ENCODE measurements at regions not wholly inside any gene's neighbourhood (a gene's known extent, or its start where the extent isn't known, plus 50 kb on each side); places are given as distances from the start of the nearest gene placed in this dataset.
"Not testable (repeated sequence)": the region's sequence is repeated elsewhere in the genome, so short reads cannot be mapped to it uniquely, and the experiment has no call there.

DNA sequence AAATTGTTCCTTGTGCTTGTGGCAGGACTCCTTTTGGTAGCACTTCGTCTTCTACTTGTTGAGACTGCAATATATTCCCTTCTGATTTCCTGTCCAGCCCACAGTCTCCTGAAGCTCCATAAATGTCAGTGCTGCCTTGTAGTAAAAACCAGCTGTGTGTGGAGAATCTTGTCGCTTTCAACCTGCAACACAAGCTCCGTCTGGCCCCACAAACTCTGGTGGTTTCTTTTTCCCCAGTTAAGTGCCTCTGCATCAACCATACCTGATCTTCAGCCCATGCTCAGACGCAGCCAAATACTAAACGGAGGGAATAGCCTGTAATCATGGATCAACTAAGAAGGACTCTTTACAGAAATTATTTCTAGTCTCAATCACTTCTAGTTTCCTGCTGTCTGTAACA is 1133.3 kb upstream of the ADGRB3 start:
- Histone ChIP-seq H3K4me1 (ENCODE audit: control insufficient read depth, insufficient read depth, low read length) (no peaks in the 10 kb centered on the region), H3K4me3 (ENCODE audit: low read length in 2 of 2) (no peak overlapping the region), H3K9ac (ENCODE audit: low read length in 2 of 2) (no peak overlapping the region), H3K27ac (ENCODE audit: low read length) (no peak overlapping the region), H3K36me3 (ENCODE audit: control insufficient read depth in 2 of 2, insufficient read depth in 2 of 2, low read length in 2 of 2) (no peaks in the 10 kb centered on the region), H3K27me3 (ENCODE audit: control insufficient read depth in 1 of 2, insufficient read depth in 2 of 2, low read length in 2 of 2) (no peaks in the 10 kb centered on the region), H3K9me3 (ENCODE audit: control insufficient read depth in 2 of 2, low read length in 2 of 2) (no peaks in the 10 kb centered on the region)

DNA sequence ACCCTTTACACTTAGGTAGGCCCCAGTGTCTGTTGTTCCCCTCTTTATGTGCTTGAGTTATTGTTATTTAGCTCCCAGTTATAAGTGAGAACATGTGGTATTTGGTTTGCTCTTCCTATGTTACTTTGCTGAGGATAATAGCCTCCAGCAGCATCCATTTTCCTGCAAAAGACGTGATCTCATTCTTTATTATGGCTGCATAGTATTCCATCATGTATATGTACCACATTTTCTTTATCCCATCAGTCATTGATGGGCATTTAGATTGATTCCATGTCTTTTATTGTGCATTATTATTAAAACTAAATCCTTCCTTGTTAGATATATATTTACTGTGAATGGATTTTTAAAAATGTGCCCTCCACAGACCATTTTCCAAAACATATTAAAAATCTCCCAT is 1137.3 kb upstream of the ADGRB3 start:
- no peak overlapping the region for H3K27ac ChIP-seq (ENCODE audit: low read length)
- no peaks in the 10 kb centered on the region for H3K27me3 ChIP-seq (ENCODE audit: control insufficient read depth in 1 of 2, insufficient read depth in 2 of 2, low read length in 2 of 2)
- no peaks in the 10 kb centered on the region for H3K9me3 ChIP-seq (ENCODE audit: control insufficient read depth in 2 of 2, low read length in 2 of 2)
- H3K9ac ChIP-seq (ENCODE audit: low read length in 2 of 2): no peak overlapping the region
- no peaks in the 10 kb centered on the region for H3K4me1 ChIP-seq (ENCODE audit: control insufficient read depth, insufficient read depth, low read length)
- no peak overlapping the region for H3K4me3 ChIP-seq (ENCODE audit: low read length in 2 of 2)
- H3K36me3 ChIP-seq (ENCODE audit: control insufficient read depth in 2 of 2, insufficient read depth in 2 of 2, low read length in 2 of 2): no peaks in the 10 kb centered on the region

- Histone ChIP-seq H3K4me1 (ENCODE audit: control insufficient read depth, insufficient read depth, low read length) (no peaks in the 10 kb centered on the region), H3K9me3 (ENCODE audit: control insufficient read depth in 2 of 2, low read length in 2 of 2) (no peaks in the 10 kb centered on the region), H3K36me3 (ENCODE audit: control insufficient read depth in 2 of 2, insufficient read depth in 2 of 2, low read length in 2 of 2) (no peaks in the 10 kb centered on the region), H3K27me3 (ENCODE audit: control insufficient read depth in 1 of 2, insufficient read depth in 2 of 2, low read length in 2 of 2) (no peaks in the 10 kb centered on the region), H3K9ac (ENCODE audit: low read length in 2 of 2) (no peak overlapping the region), H3K4me3 (ENCODE audit: low read length in 2 of 2) (no peak overlapping the region), H3K27ac (ENCODE audit: low read length) (no peak overlapping the region)
These were observed 1138.9 kb upstream of the ADGRB3 start for GRCh38 chr6:67496191-67496590.

DNA sequence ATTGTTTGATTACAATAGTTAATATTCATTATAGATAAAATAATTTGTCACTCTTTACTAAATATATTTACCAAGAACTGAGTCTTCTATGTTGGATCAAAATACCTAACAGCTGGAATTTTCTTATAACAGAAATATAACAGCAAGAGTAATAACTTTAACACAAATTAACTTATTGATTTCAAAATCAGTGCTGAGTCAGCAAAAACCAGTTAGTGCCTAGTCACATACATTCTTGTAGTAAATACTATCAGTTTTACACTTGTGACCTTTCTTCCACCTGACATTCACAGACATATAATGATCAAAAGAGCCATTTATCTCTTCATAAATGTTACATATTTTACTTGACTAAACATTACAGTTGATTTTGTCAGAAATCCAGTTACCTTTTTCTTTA is 1141.4 kb upstream of the ADGRB3 start:
- H3K9me3 ChIP-seq (ENCODE audit: control insufficient read depth in 2 of 2, low read length in 2 of 2): no peaks in the 10 kb centered on the region
- no peaks in the 10 kb centered on the region for H3K27me3 ChIP-seq (ENCODE audit: control insufficient read depth in 1 of 2, insufficient read depth in 2 of 2, low read length in 2 of 2)
- no peaks in the 10 kb centered on the region for H3K4me1 ChIP-seq (ENCODE audit: control insufficient read depth, insufficient read depth, low read length)
- no peak overlapping the region for H3K9ac ChIP-seq (ENCODE audit: low read length in 2 of 2)
- no peak overlapping the region for H3K4me3 ChIP-seq (ENCODE audit: low read length in 2 of 2)
- H3K27ac ChIP-seq (ENCODE audit: low read length): no peak overlapping the region
- no peaks in the 10 kb centered on the region for H3K36me3 ChIP-seq (ENCODE audit: control insufficient read depth in 2 of 2, insufficient read depth in 2 of 2, low read length in 2 of 2)

DNA sequence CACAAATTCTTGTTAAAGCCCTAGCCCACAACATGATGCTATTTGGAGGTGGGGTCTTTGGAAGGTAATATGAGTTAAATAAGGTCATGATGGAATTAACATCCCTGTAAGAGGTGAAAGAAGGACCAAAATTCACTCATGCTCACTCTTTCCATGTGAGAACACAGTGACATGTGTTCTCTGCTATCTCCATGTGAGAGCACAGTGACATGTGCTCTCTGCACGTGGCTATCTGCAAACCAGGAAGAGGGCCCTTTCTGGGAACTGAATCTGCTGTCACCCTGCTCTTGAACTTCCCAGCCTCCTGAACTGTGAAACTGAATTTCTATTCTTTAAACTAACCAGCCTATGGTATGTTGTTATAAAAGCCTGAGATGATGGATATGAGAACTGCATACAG is 1159.4 kb upstream of the ADGRB3 start:
- no peaks in the 10 kb centered on the region for H3K4me1 ChIP-seq (ENCODE audit: control insufficient read depth, insufficient read depth, low read length)
- H3K36me3 ChIP-seq (ENCODE audit: control insufficient read depth in 2 of 2, insufficient read depth in 2 of 2, low read length in 2 of 2): no peaks in the 10 kb centered on the region
- no peak overlapping the region for H3K27ac ChIP-seq (ENCODE audit: low read length)
- H3K9me3 ChIP-seq (ENCODE audit: control insufficient read depth in 2 of 2, low read length in 2 of 2): no peaks in the 10 kb centered on the region
- H3K9ac ChIP-seq (ENCODE audit: low read length in 2 of 2): no peak overlapping the region
- no peaks in the 10 kb centered on the region for H3K27me3 ChIP-seq (ENCODE audit: control insufficient read depth in 1 of 2, insufficient read depth in 2 of 2, low read length in 2 of 2)
- no peak overlapping the region for H3K4me3 ChIP-seq (ENCODE audit: low read length in 2 of 2)

- H3K4me1 ChIP-seq (ENCODE audit: control insufficient read depth, insufficient read depth, low read length): no peaks in the 10 kb centered on the region
- H3K27me3 ChIP-seq (ENCODE audit: control insufficient read depth in 1 of 2, insufficient read depth in 2 of 2, low read length in 2 of 2): no peaks in the 10 kb centered on the region
- no peak overlapping the region for H3K9ac ChIP-seq (ENCODE audit: low read length in 2 of 2)
- no peaks in the 10 kb centered on the region for H3K9me3 ChIP-seq (ENCODE audit: control insufficient read depth in 2 of 2, low read length in 2 of 2)
- H3K36me3 ChIP-seq (ENCODE audit: control insufficient read depth in 2 of 2, insufficient read depth in 2 of 2, low read length in 2 of 2): no peaks in the 10 kb centered on the region
- H3K27ac ChIP-seq (ENCODE audit: low read length): no peak overlapping the region
- H3K4me3 ChIP-seq (ENCODE audit: low read length in 2 of 2): no peak overlapping the region
These were observed 1167.7 kb upstream of the ADGRB3 start for GRCh38 chr6:67467341-67467740.

DNA sequence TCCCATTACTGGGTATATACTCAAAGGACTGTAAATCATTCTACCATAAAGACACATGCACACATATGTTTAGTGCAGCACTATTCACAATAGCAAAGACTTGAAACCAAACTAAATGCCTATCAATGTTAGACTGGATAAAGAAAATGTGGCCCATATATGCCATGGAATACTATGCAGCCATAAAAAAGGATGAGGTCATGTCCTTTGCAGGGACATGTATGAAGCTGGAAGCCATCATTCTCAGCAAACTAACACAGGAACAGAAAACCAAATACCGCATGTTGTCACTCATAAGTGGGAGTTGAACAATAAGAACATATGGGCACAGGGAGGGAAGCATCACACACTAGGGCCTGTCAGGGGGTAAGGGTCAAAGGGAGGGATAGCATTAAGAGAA is 1172.4 kb upstream of the ADGRB3 start:
- H3K27ac ChIP-seq (ENCODE audit: low read length); H3K36me3 ChIP-seq (ENCODE audit: control insufficient read depth in 2 of 2, insufficient read depth in 2 of 2, low read length in 2 of 2); H3K27me3 ChIP-seq (ENCODE audit: control insufficient read depth in 1 of 2, insufficient read depth in 2 of 2, low read length in 2 of 2); H3K4me1 ChIP-seq (ENCODE audit: control insufficient read depth, insufficient read depth, low read length); H3K9me3 ChIP-seq (ENCODE audit: control insufficient read depth in 2 of 2, low read length in 2 of 2); H3K9ac ChIP-seq (ENCODE audit: low read length in 2 of 2); H3K4me3 ChIP-seq (ENCODE audit: low read length in 2 of 2): not testable (repeated sequence)

GRCh38 chr6:67459556-67459955 is 1175.5 kb upstream of the ADGRB3 start:
- Histone ChIP-seq H3K4me1 (ENCODE audit: control insufficient read depth, insufficient read depth, low read length) (no peaks in the 10 kb centered on the region), H3K9me3 (ENCODE audit: control insufficient read depth in 2 of 2, low read length in 2 of 2) (peaks cover 3 to 5% of the 10 kb centered on the region in 2 donors), H3K27ac (ENCODE audit: low read length) (no peak overlapping the region), H3K9ac (ENCODE audit: low read length in 2 of 2) (no peak overlapping the region), H3K27me3 (ENCODE audit: control insufficient read depth in 1 of 2, insufficient read depth in 2 of 2, low read length in 2 of 2) (no peaks in the 10 kb centered on the region), H3K4me3 (ENCODE audit: low read length in 2 of 2) (no peak overlapping the region), H3K36me3 (ENCODE audit: control insufficient read depth in 2 of 2, insufficient read depth in 2 of 2, low read length in 2 of 2) (no peaks in the 10 kb centered on the region)

- no peaks in the 10 kb centered on the region for H3K4me1 ChIP-seq (ENCODE audit: control insufficient read depth, insufficient read depth, low read length)
- no peaks in the 10 kb centered on the region for H3K27me3 ChIP-seq (ENCODE audit: control insufficient read depth in 1 of 2, insufficient read depth in 2 of 2, low read length in 2 of 2)
- H3K36me3 ChIP-seq (ENCODE audit: control insufficient read depth in 2 of 2, insufficient read depth in 2 of 2, low read length in 2 of 2): no peaks in the 10 kb centered on the region
These were observed 1176.8 kb upstream of the ADGRB3 start for GRCh38 chr6:67458265-67458664.

GRCh38 chr6:67451874-67452273 is 1183.2 kb upstream of the ADGRB3 start:
- Histone ChIP-seq H3K9ac (ENCODE audit: low read length in 2 of 2) (no peak overlapping the region), H3K4me1 (ENCODE audit: control insufficient read depth, insufficient read depth, low read length) (no peaks in the 10 kb centered on the region), H3K36me3 (ENCODE audit: control insufficient read depth in 2 of 2, insufficient read depth in 2 of 2, low read length in 2 of 2) (no peaks in the 10 kb centered on the region), H3K4me3 (ENCODE audit: low read length in 2 of 2) (no peak overlapping the region), H3K27ac (ENCODE audit: low read length) (no peak overlapping the region), H3K27me3 (ENCODE audit: control insufficient read depth in 1 of 2, insufficient read depth in 2 of 2, low read length in 2 of 2) (no peaks in the 10 kb centered on the region), H3K9me3 (ENCODE audit: control insufficient read depth in 2 of 2, low read length in 2 of 2) (peaks cover 0 to 3% of the 10 kb centered on the region in 2 donors)

More at GRCh38 chr6:67458265-67458664, 1176.8 kb upstream of the ADGRB3 start:
- H3K9ac ChIP-seq (ENCODE audit: low read length in 2 of 2): no peak overlapping the region
- H3K4me3 ChIP-seq (ENCODE audit: low read length in 2 of 2): no peak overlapping the region
- peaks cover 3 to 5% of the 10 kb centered on the region in 2 donors for H3K9me3 ChIP-seq (ENCODE audit: control insufficient read depth in 2 of 2, low read length in 2 of 2)
- no peak overlapping the region for H3K27ac ChIP-seq (ENCODE audit: low read length)

DNA sequence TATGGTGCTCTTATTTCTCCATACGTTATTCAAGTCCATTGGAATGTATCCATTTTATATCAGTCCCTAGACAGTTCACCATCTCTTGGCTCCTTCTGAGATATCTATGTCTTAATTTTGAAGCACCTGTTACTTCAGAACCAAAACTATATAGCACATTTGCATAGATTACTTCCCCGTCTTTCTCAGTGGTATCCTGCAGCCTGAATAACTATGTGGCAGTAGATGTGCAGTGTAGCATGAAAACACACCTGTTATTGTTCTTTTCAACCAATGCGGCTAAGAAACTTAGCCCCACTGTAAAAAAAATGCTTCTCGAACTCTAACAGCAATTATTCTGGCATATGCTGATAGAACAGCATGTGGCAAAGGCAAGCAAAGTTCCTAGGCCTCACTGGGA is 1184.4 kb upstream of the ADGRB3 start:
- Histone ChIP-seq H3K27me3 (ENCODE audit: control insufficient read depth in 1 of 2, insufficient read depth in 2 of 2, low read length in 2 of 2) (no peaks in the 10 kb centered on the region), H3K27ac (ENCODE audit: low read length) (no peak overlapping the region), H3K4me3 (ENCODE audit: low read length in 2 of 2) (no peak overlapping the region), H3K9me3 (ENCODE audit: control insufficient read depth in 2 of 2, low read length in 2 of 2) (no peaks in the 10 kb centered on the region), H3K36me3 (ENCODE audit: control insufficient read depth in 2 of 2, insufficient read depth in 2 of 2, low read length in 2 of 2) (no peaks in the 10 kb centered on the region), H3K4me1 (ENCODE audit: control insufficient read depth, insufficient read depth, low read length) (no peaks in the 10 kb centered on the region), H3K9ac (ENCODE audit: low read length in 2 of 2) (no peak overlapping the region)

DNA sequence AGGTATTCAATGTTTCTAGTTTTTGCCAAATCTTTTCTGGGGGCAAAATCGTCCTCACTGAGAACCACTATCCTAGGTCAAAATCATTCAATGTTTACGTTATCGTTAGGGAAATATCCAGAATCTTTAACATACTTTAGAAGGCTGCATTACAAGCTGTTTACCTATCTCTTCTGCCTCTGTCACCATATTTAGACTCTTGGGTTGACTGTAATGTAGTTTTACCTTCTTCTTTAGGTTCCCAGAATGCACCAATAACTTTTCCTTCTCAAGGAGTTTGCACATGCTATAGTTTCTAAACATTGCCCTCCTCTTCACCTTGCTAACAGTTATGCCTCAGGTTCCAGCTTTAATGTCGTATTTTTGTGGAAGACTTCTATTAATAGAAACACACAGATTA is 1185.5 kb upstream of the ADGRB3 start:
- Histone ChIP-seq H3K4me1 (ENCODE audit: control insufficient read depth, insufficient read depth, low read length) (no peaks in the 10 kb centered on the region), H3K9ac (ENCODE audit: low read length in 2 of 2) (no peak overlapping the region), H3K27me3 (ENCODE audit: control insufficient read depth in 1 of 2, insufficient read depth in 2 of 2, low read length in 2 of 2) (no peaks in the 10 kb centered on the region), H3K36me3 (ENCODE audit: control insufficient read depth in 2 of 2, insufficient read depth in 2 of 2, low read length in 2 of 2) (no peaks in the 10 kb centered on the region), H3K9me3 (ENCODE audit: control insufficient read depth in 2 of 2, low read length in 2 of 2) (no peaks in the 10 kb centered on the region), H3K27ac (ENCODE audit: low read length) (no peak overlapping the region), H3K4me3 (ENCODE audit: low read length in 2 of 2) (no peak overlapping the region)
